ENCODE measurements at regions not wholly inside any gene's neighbourhood (a gene's known extent, or its start where the extent isn't known, plus 50 kb on each side); places are given as distances from the start of the nearest gene placed in this dataset.

DNA sequence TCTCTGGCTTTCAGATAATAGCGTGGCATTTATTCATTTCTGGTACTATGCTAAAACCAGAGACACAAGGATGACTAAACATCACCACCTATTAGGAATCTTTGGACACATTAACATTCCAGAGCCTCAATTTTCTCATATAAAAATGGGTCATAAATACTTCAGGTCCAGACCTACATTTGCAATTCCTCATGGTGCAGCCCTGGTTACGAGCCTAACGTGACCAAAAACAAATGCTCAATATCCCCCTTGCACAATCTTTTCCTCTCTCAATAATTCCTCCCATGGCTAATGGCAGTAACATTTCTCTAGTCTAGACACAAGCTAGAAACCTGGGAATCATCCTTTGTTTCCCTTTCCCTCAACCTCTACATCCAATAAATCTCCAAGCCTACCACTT, 112.8 kb upstream of the NABP1 start:
- TF ChIP-seq CTCF (IDR thresholded peaks at IDR 0.05) (no peak), POLR2AphosphoS5 (IDR thresholded peaks at IDR 0.05) (no peak), POLR2A (IDR thresholded peaks at IDR 0.05) (no peak)

All from prostate gland (tissue), 2 donors.